ENCODE measurements at regions not wholly inside any gene's neighbourhood (a gene's known extent, or its start where the extent isn't known, plus 50 kb on each side); places are given as distances from the start of the nearest gene placed in this dataset.

DNA sequence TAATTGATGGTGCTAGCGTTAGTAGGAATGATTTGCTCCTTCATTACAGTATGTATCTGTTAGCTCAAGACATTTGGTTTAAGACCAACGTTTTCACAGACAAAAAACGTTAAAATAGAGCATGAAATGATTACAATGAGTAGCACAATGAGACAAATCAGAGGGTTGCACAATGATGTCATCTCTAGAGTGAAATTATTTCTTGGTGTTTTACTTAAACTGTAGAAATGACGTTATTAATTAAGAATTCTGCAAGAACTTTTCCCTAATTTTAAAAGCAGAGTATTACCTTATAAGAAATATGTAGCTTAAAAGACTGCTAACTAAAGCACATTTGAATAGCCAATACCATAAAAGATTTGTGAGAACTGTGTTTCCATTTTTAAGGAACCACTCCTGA is 373.4 kb upstream of the KIF2B start:
- in situ Hi-C loops (cut with MboI; ENCODE audit: low sequenced_read_pairs) = no loop called here
- Histone ChIP-seq H3K4me3 (ENCODE audit: insufficient read depth, low read depth, low read length) (no peak overlapping the region), H3K18ac (ENCODE audit: low read depth, low read length) (no peak overlapping the region), H3K4ac (ENCODE audit: low read depth, low read length) (no peak overlapping the region), H2AK5ac (ENCODE audit: low read depth, low read length) (no peak overlapping the region), H3K79me1 (ENCODE audit: low read depth in 1 of 2, low read length in 2 of 2) (no peaks in the 10 kb centered on the region), H2BK15ac (ENCODE audit: low read depth, low read length) (no peak overlapping the region), H3K56ac (ENCODE audit: extremely low read depth, insufficient read depth, low read length) (no peak overlapping the region), H2BK20ac (ENCODE audit: low read depth, low read length) (no peak overlapping the region), H2AK9ac (replicated peaks; ENCODE audit: low read depth, low read length, poor library complexity) (no peak overlapping the region), H4K91ac (ENCODE audit: insufficient read depth, low read depth, low read length) (no peak overlapping the region), H3K14ac (replicated peaks; ENCODE audit: low read depth, low read length) (no peak overlapping the region), H4K8ac (ENCODE audit: low read depth in 2 of 2, low read length in 2 of 2) (no peak overlapping the region), H3K9ac (ENCODE audit: low read depth, low read length) (no peak overlapping the region), H3K9me1 (ENCODE audit: insufficient read depth, low read length) (no peaks in the 10 kb centered on the region), H3K4me1 (ENCODE audit: control insufficient read depth, insufficient read depth, low read length) (no peaks in the 10 kb centered on the region), H3K27ac (ENCODE audit: insufficient read depth, low read length) (no peak overlapping the region), H3K27me3 (ENCODE audit: control insufficient read depth, insufficient read depth, low read length) (no peaks in the 10 kb centered on the region), H3K9me3 (ENCODE audit: control insufficient read depth, insufficient read depth, low read length) (no peaks in the 10 kb centered on the region), H3K23ac (ENCODE audit: low read depth, low read length) (no peak overlapping the region), H2BK120ac (ENCODE audit: low read depth, low read length) (no peak overlapping the region), H4K5ac (ENCODE audit: low read depth, low read length) (no peak overlapping the region), H2BK5ac (ENCODE audit: low read depth, low read length, poor library complexity, severe bottlenecking) (no peak overlapping the region), H2AFZ (replicated peaks; ENCODE audit: low read length, poor library complexity) (no peak overlapping the region), H3K36me3 (ENCODE audit: control insufficient read depth, insufficient read depth, low read length) (no peaks in the 10 kb centered on the region), H3K4me2 (ENCODE audit: low read depth, low read length) (no peak overlapping the region), H4K20me1 (ENCODE audit: insufficient read depth, low read length) (no peaks in the 10 kb centered on the region)
- dilution Hi-C loops (cut with HindIII; ENCODE audit: low sequenced_read_pairs, unreplicated experiment) = no loop called here
- ChIA-PET CTCF (no interaction called here), POLR2A (ENCODE audit: unreplicated experiment) (no interaction called here)
- DNase-seq (no peak), ATAC-seq (ENCODE audit: low read depth) (no peak)
- TF ChIP-seq SMC3 (IDR thresholded peaks at IDR 0.05; ENCODE audit: low read depth, low read length) = no peak
- TF ChIP-seq RFX5 (IDR thresholded peaks at IDR 0.05; ENCODE audit: low read depth, low read length) = no peak
- TF ChIP-seq, protein P1, sequence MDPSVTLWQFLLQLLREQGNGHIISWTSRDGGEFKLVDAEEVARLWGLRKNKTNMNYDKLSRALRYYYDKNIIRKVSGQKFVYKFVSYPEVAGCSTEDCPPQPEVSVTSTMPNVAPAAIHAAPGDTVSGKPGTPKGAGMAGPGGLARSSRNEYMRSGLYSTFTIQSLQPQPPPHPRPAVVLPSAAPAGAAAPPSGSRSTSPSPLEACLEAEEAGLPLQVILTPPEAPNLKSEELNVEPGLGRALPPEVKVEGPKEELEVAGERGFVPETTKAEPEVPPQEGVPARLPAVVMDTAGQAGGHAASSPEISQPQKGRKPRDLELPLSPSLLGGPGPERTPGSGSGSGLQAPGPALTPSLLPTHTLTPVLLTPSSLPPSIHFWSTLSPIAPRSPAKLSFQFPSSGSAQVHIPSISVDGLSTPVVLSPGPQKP (IDR thresholded peaks at IDR 0.05; ENCODE audit: borderline replicate concordance, low read depth, low read length) = no peak
- no peak for TF ChIP-seq RAD21 (IDR thresholded peaks at IDR 0.05; ENCODE audit: low read length)
- TF ChIP-seq MAFK (IDR thresholded peaks at IDR 0.05; ENCODE audit: low read depth, low read length) = no peak
- TF ChIP-seq POLR2A (IDR thresholded peaks at IDR 0.05; ENCODE audit: low read depth, low read length) = no peak
- TF ChIP-seq NFE2L2 (IDR thresholded peaks at IDR 0.05; ENCODE audit: low read depth, low read length) = no peak
- no peak for TF ChIP-seq BHLHE40 (IDR thresholded peaks at IDR 0.05; ENCODE audit: low read depth, low read length)
- TF ChIP-seq, protein P2, sequence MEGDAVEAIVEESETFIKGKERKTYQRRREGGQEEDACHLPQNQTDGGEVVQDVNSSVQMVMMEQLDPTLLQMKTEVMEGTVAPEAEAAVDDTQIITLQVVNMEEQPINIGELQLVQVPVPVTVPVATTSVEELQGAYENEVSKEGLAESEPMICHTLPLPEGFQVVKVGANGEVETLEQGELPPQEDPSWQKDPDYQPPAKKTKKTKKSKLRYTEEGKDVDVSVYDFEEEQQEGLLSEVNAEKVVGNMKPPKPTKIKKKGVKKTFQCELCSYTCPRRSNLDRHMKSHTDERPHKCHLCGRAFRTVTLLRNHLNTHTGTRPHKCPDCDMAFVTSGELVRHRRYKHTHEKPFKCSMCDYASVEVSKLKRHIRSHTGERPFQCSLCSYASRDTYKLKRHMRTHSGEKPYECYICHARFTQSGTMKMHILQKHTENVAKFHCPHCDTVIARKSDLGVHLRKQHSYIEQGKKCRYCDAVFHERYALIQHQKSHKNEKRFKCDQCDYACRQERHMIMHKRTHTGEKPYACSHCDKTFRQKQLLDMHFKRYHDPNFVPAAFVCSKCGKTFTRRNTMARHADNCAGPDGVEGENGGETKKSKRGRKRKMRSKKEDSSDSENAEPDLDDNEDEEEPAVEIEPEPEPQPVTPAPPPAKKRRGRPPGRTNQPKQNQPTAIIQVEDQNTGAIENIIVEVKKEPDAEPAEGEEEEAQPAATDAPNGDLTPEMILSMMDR (conservative IDR thresholded peaks at IDR 0.05; ENCODE audit: low read depth, low read length) = no peak
- no peak for TF ChIP-seq FOS (IDR thresholded peaks at IDR 0.05; ENCODE audit: low read depth, low read length)
- BruUV-seq (replicated peaks) = no TSS peak
- intact Hi-C loops (cut with micrococcal nuclease) = no loop called here
- no CpG with 5 or more reads among the region's 4 CpGs for WGBS, 2 experiments (ENCODE audit: extremely low coverage in 2 of 2, insufficient read length in 1 of 2)

All from IMR-90 (cell line).